ENCODE measurements at regions not wholly inside any gene's neighbourhood (a gene's known extent, or its start where the extent isn't known, plus 50 kb on each side); places are given as distances from the start of the nearest gene placed in this dataset.

- H3K4me3 ChIP-seq = no peak overlapping the region
- no peaks in the 10 kb centered on the region for H3K4me1 ChIP-seq
- ATAC-seq (no peak), DNase-seq (ENCODE audit: low read depth in 1 of 2, low spot score in 1 of 2) (no peak), FAIRE-seq (no peak)
- ChIA-PET POLR2A (no interaction called here), CTCF (no interaction called here)
- TF ChIP-seq MAZ (IDR thresholded peaks at IDR 0.05; ENCODE audit: borderline replicate concordance, low read depth, low read length) = no peak
- no peak for TF ChIP-seq CBX8 (IDR thresholded peaks at IDR 0.05)
- no peak for TF ChIP-seq RFX5 (IDR thresholded peaks at IDR 0.05)
- no peak for TF ChIP-seq PHF8 (IDR thresholded peaks at IDR 0.05; ENCODE audit: borderline replicate concordance, low read depth)
- TF ChIP-seq HMGXB4 (CRISPR knock-in tag; IDR thresholded peaks at IDR 0.05; ENCODE audit: borderline replicate concordance) = no peak
- TF ChIP-seq SREBF2 (IDR thresholded peaks at IDR 0.05) = no peak
- TF ChIP-seq ZSCAN20 (CRISPR knock-in tag; IDR thresholded peaks at IDR 0.05) = no peak
- TF ChIP-seq ZC3H11A (IDR thresholded peaks at IDR 0.05) = no peak
- no peak for TF ChIP-seq KDM5A (IDR thresholded peaks at IDR 0.05)
- TF ChIP-seq TP53 (CRISPR knock-in tag; IDR thresholded peaks at IDR 0.05) = no peak
- no peak for TF ChIP-seq JUN (IDR thresholded peaks at IDR 0.05)
- no peak for TF ChIP-seq POLR2AphosphoS2 (conservative IDR thresholded peaks at IDR 0.05; ENCODE audit: low read length)
- no peak for TF ChIP-seq HOXB5 (CRISPR knock-in tag; IDR thresholded peaks at IDR 0.05)
- no peak for TF ChIP-seq EHF (CRISPR knock-in tag; IDR thresholded peaks at IDR 0.05)
- no peak for TF ChIP-seq EHMT2 (IDR thresholded peaks at IDR 0.05; ENCODE audit: low read depth)
- TF ChIP-seq NFE2L2 (conservative IDR thresholded peaks at IDR 0.05; ENCODE audit: low read length) = no peak
- TF ChIP-seq HEYL (CRISPR knock-in tag; IDR thresholded peaks at IDR 0.05) = no peak
- H3K9me3 ChIP-seq = no peaks in the 10 kb centered on the region
- WGBS (ENCODE audit: missing lambda C conversion rate) = 0% methylated on average over 2 of the region's 2 CpGs
- no peak overlapping the region for H3K4me2 ChIP-seq
- H3K27ac ChIP-seq = no peak overlapping the region
Measured at GRCh38 chr18:47469576-47469975, 218.1 kb upstream of the SKOR2 start.

- no peak overlapping the region for H3K27ac ChIP-seq
- FAIRE-seq (no peak), DNase-seq (ENCODE audit: low read depth in 1 of 2, low spot score in 1 of 2) (no peak), ATAC-seq (no peak)
- no peaks in the 10 kb centered on the region for H3K4me1 ChIP-seq
- ChIA-PET POLR2A (no interaction called here), CTCF (no interaction called here)
- H3K9me3 ChIP-seq = no peaks in the 10 kb centered on the region
- H3K4me2 ChIP-seq = no peak overlapping the region
- H3K4me3 ChIP-seq = no peak overlapping the region
- TF ChIP-seq RCOR1 (IDR thresholded peaks at IDR 0.05; ENCODE audit: low read depth, low read length) (no peak), HOXB5 (CRISPR knock-in tag; IDR thresholded peaks at IDR 0.05) (no peak)
- WGBS (ENCODE audit: missing lambda C conversion rate) = 75% methylated on average over 2 of the region's 2 CpGs
Measured at GRCh38 chr18:47461977-47462376, 210.5 kb upstream of the SKOR2 start.

GRCh38 chr18:47461406-47461948, 210.0 kb upstream of the SKOR2 start:
- no peak for FAIRE-seq
- DNase-seq (ENCODE audit: low read depth in 1 of 2, low spot score in 1 of 2) = no peak

GRCh38 chr18:47458483-47458882, 207.0 kb upstream of the SKOR2 start:
- ChIA-PET CTCF (interaction anchor here (1.5 kb wide), 1 partner anchor 16 kb away, joined by 4 read pairs; no protein-coding TSS in a partner anchor), POLR2A (no interaction called here)
- H3K4me1 ChIP-seq = no peaks in the 10 kb centered on the region
- FAIRE-seq (no peak), DNase-seq (ENCODE audit: low read depth in 1 of 2, low spot score in 1 of 2) (no peak), ATAC-seq (no peak)
- H3K4me2 ChIP-seq = no peak overlapping the region
- no peak overlapping the region for H3K4me3 ChIP-seq
- TF ChIP-seq ATOH8 (CRISPR knock-in tag; IDR thresholded peaks at IDR 0.05; ENCODE audit: low read depth) (no peak), CHD2 (IDR thresholded peaks at IDR 0.05; ENCODE audit: low read length, partially characterized antibody) (no peak), USF2 (IDR thresholded peaks at IDR 0.05) (no peak), HMGXB4 (CRISPR knock-in tag; IDR thresholded peaks at IDR 0.05; ENCODE audit: borderline replicate concordance) (no peak), BCL3 (IDR thresholded peaks at IDR 0.05) (no peak)
- no peaks in the 10 kb centered on the region for H3K9me3 ChIP-seq
- H3K27ac ChIP-seq = no peak overlapping the region

More at GRCh38 chr18:47461406-47461948, 210.0 kb upstream of the SKOR2 start:
- WGBS (ENCODE audit: missing lambda C conversion rate) = 14% methylated on average over 6 of the region's 6 CpGs
- ChIA-PET POLR2A (no interaction called here), CTCF (no interaction called here)
- Histone ChIP-seq H3K9me3 (no peaks in the 10 kb centered on the region), H3K4me1 (no peaks in the 10 kb centered on the region), H3K27ac (no peak overlapping the region), H3K4me3 (no peak overlapping the region), H3K4me2 (no peak overlapping the region)
- no peak for TF ChIP-seq ZC3H11A (IDR thresholded peaks at IDR 0.05)
- TF ChIP-seq RAD21 (conservative IDR thresholded peaks at IDR 0.05 in 1 of 2, IDR thresholded peaks at IDR 0.05 in 1 of 2) = no peak
- no peak for TF ChIP-seq CBX8 (IDR thresholded peaks at IDR 0.05)
- no peak for ATAC-seq

Data from A549 (cell line).